Tibial nerve (tissue), 4 donors: ENCODE measurements at regions not wholly inside any gene's neighbourhood (a gene's known extent, or its start where the extent isn't known, plus 50 kb on each side); places are given as distances from the start of the nearest gene placed in this dataset.

Source experiments
- EP300 ChIP-seq, 2 donors: sonication (generic); formaldehyde crosslinking; IDR thresholded peaks; one replicate each; pipeline ENCODE4 v1.6.1; 2017; ENCODE audit warnings: antibody characterized with exemption in 2 of 2, mild to moderate bottlenecking in 1 of 2
- POLR2A ChIP-seq, 2 donors: fragments of 450-650 bp; IDR thresholded peaks; one replicate each; pipeline ENCODE4 v1.6.1; 2017; ENCODE audit warnings: antibody characterized with exemption in 2 of 2, mild to moderate bottlenecking in 2 of 2, moderate library complexity in 2 of 2
- TF ChIP-seq, protein P1 (sequence below), 5 experiments: fragments of 200-600 bp in 3 of 5; fragments of 450-650 bp in 2 of 5; sonication (generic) in 3 of 5; IDR thresholded peaks; one replicate each; pipeline ENCODE4 v1.5.1; 2016 to 2019; ENCODE audit warnings: antibody characterized with exemption in 5 of 5, mild to moderate bottlenecking in 3 of 5, moderate library complexity in 2 of 5

- TF ChIP-seq, protein P1, sequence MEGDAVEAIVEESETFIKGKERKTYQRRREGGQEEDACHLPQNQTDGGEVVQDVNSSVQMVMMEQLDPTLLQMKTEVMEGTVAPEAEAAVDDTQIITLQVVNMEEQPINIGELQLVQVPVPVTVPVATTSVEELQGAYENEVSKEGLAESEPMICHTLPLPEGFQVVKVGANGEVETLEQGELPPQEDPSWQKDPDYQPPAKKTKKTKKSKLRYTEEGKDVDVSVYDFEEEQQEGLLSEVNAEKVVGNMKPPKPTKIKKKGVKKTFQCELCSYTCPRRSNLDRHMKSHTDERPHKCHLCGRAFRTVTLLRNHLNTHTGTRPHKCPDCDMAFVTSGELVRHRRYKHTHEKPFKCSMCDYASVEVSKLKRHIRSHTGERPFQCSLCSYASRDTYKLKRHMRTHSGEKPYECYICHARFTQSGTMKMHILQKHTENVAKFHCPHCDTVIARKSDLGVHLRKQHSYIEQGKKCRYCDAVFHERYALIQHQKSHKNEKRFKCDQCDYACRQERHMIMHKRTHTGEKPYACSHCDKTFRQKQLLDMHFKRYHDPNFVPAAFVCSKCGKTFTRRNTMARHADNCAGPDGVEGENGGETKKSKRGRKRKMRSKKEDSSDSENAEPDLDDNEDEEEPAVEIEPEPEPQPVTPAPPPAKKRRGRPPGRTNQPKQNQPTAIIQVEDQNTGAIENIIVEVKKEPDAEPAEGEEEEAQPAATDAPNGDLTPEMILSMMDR (IDR thresholded peaks at IDR 0.05), result no peak
- TF ChIP-seq EP300 (IDR thresholded peaks at IDR 0.05) (no peak), POLR2A (IDR thresholded peaks at IDR 0.05) (no peak)
These were observed 284.7 kb upstream of the BRINP3 start for GRCh38 chr1:190762325-190762724.
